GM23248 (cell line): ENCODE measurements at regions not wholly inside any gene's neighbourhood (a gene's known extent, or its start where the extent isn't known, plus 50 kb on each side); places are given as distances from the start of the nearest gene placed in this dataset.

Source experiments
- DNase-seq: peaks from one replicate; pipeline ENCODE4 v3.0.0-alpha.2; 2015
- H2AFZ ChIP-seq: fragments of 200-600 bp; sonication (generic); 2 replicates; pipeline ENCODE4 v1.6.1; 2016; ENCODE audit warnings: antibody characterized with exemption
- H3F3A ChIP-seq: fragments of 200-600 bp; sonication (generic); 2 replicates; pipeline ENCODE4 v1.6.1; 2016; ENCODE audit warnings: mild to moderate bottlenecking, antibody characterized with exemption, mixed run types; ENCODE audit not compliant: insufficient read depth
- H3K27ac ChIP-seq: fragments of 200-600 bp; sonication (generic); 2 replicates; pipeline ENCODE4 v1.5.1; 2016; ENCODE audit warnings: mild to moderate bottlenecking
- H3K27me3 ChIP-seq: fragments of 200-600 bp; sonication (generic); replicated peaks from 2 replicates; pipeline ENCODE4 v1.6.1; 2016; ENCODE audit warnings: mild to moderate bottlenecking; ENCODE audit not compliant: insufficient read depth
- H3K36me3 ChIP-seq: fragments of 200-600 bp; sonication (generic); 2 replicates; pipeline ENCODE4 v1.6.1; 2016; ENCODE audit warnings: low read depth, mild to moderate bottlenecking
- H3K4me1 ChIP-seq: fragments of 200-600 bp; sonication (generic); 2 replicates; pipeline ENCODE4 v1.6.1; 2016; ENCODE audit warnings: mild to moderate bottlenecking; ENCODE audit not compliant: insufficient read depth
- H3K4me2 ChIP-seq: fragments of 200-600 bp; sonication (generic); one replicate; pipeline ENCODE4 v1.6.1; 2016; ENCODE audit warnings: mild to moderate bottlenecking; ENCODE audit not compliant: unreplicated experiment
- H3K4me3 ChIP-seq: fragments of 200-600 bp; sonication (generic); 2 replicates; pipeline ENCODE4 v1.5.1; 2016; ENCODE audit warnings: mild to moderate bottlenecking
- H3K79me2 ChIP-seq: fragments of 200-600 bp; sonication (generic); 2 replicates; pipeline ENCODE4 v1.6.1; 2016; ENCODE audit warnings: mild to moderate bottlenecking; ENCODE audit not compliant: insufficient read depth
- H3K9ac ChIP-seq: fragments of 200-600 bp; sonication (generic); 2 replicates; pipeline ENCODE4 v1.6.1; 2016; ENCODE audit warnings: mild to moderate bottlenecking
- H3K9me2 ChIP-seq: fragments of 200-600 bp; sonication (generic); 2 replicates; pipeline ENCODE4 v1.6.1; 2016; ENCODE audit warnings: mixed run types, mild to moderate bottlenecking, moderate library complexity; ENCODE audit not compliant: insufficient read depth
- H3K9me3 ChIP-seq: fragments of 200-600 bp; sonication (generic); one replicate; pipeline ENCODE4 v1.6.1; 2017; ENCODE audit warnings: low read depth
- H4K20me1 ChIP-seq: fragments of 200-600 bp; sonication (generic); 2 replicates; pipeline ENCODE4 v1.6.0; 2016; ENCODE audit not compliant: insufficient read depth
- EZH2 ChIP-seq: fragments of 200-600 bp; sonication (generic); IDR thresholded peaks from 2 replicates; pipeline ENCODE4 v1.6.1; 2018; ENCODE audit warnings: antibody characterized with exemption, mild to moderate bottlenecking; ENCODE audit not compliant: insufficient read depth, poor library complexity, severe bottlenecking
- EZH2phosphoT487 ChIP-seq: fragments of 200-600 bp; sonication (generic); IDR thresholded peaks from 2 replicates; pipeline ENCODE4 v1.6.1; 2018; ENCODE audit warnings: antibody characterized with exemption, moderate library complexity, mild to moderate bottlenecking, low read depth; ENCODE audit not compliant: insufficient read depth
- WGBS, 2 experiments: methylation state at CpG; one replicate each; pipeline ENCODE4 v1.1.6; 2015 to 2017; ENCODE audit warnings: low lambda C conversion rate in 2 of 2, low coverage in 1 of 2; ENCODE audit errors: missing lambda C conversion rate in 2 of 2; 5-methylcytosine and 5-hydroxymethylcytosine counted together
- in situ Hi-C: fragments of 300-500 bp; cut with MboI; formaldehyde crosslinking; loops from 2 replicates; pipeline ENCODE4 v1.15.0; 2020

GRCh38 chr7:131076032-131076431 is 251.6 kb upstream of the MKLN1 start:
- H3F3A ChIP-seq = peaks cover 70% of the 10 kb centered on the region
- no peak for TF ChIP-seq EZH2
- peak overlapping the region; percentile 62 for H3K9ac ChIP-seq
- H3K4me3 ChIP-seq = peak overlapping the region; percentile 54
- 4 to 5% methylated on average over 3 of the region's 3 CpGs for WGBS, 2 experiments
- H3K9me2 ChIP-seq = no peaks in the 10 kb centered on the region
- no peaks in the 10 kb centered on the region for H3K9me3 ChIP-seq
- in situ Hi-C loops = no loop called here
- H3K4me2 ChIP-seq = peak overlapping the region; percentile 86
- H3K27ac ChIP-seq = peak overlapping the region; percentile 86
- H3K79me2 ChIP-seq = peaks cover 98% of the 10 kb centered on the region
- H3K36me3 ChIP-seq = peaks cover 5% of the 10 kb centered on the region
- peaks cover 65% of the 10 kb centered on the region for H3K4me1 ChIP-seq
- H4K20me1 ChIP-seq = no peaks in the 10 kb centered on the region
- H3K27me3 ChIP-seq = no peaks in the 10 kb centered on the region
- no peak overlapping the region for H2AFZ ChIP-seq
- peak; percentile 92 for DNase-seq

- Histone ChIP-seq H2AFZ (peak overlapping the region; percentile 25; the same call in 1 of the 2 replicates), H3F3A (peaks cover 66% of the 10 kb centered on the region), H3K36me3 (peaks cover 5% of the 10 kb centered on the region), H3K9me2 (no peaks in the 10 kb centered on the region), H3K4me3 (peak overlapping the region; percentile 54), H3K27ac (peak overlapping the region; percentile 86), H3K9ac (peak overlapping the region; percentile 62), H3K4me2 (peak overlapping the region; percentile 86), H4K20me1 (no peaks in the 10 kb centered on the region), H3K27me3 (no peaks in the 10 kb centered on the region), H3K79me2 (peaks cover 98% of the 10 kb centered on the region), H3K9me3 (no peaks in the 10 kb centered on the region), H3K4me1 (peaks cover 60% of the 10 kb centered on the region)
- in situ Hi-C loops = no loop called here
- 6 to 9% methylated on average over 4 of the region's 4 CpGs for WGBS, 2 experiments
- no peak for TF ChIP-seq EZH2
- no peak for TF ChIP-seq EZH2phosphoT487
- peak; percentile 70 for DNase-seq
Observed at GRCh38 chr7:131076711-131077181, 250.9 kb upstream of the MKLN1 start.

DNA sequence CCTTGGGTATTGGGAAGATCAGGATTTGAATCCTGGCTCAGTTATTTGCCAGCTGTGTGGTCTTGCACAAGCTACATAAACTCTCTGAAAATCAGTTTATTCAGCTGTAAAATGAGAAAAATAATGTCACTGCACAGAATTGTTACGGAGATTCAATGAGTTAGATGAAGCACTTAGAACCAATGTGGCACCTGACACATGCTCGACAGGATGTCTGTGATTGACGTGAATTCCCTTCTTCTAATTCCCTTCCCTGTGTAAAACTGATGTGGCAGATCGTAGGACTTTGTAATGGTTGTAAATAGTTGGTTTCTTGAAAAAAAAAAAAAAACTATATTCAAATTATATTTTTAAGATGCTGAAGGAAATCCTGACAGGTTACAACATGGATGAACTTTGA is 249.9 kb upstream of the MKLN1 start:
- Histone ChIP-seq H3K27ac (peak overlapping the region; percentile 86), H3K9me2 (no peaks in the 10 kb centered on the region), H3K9ac (peak overlapping the region; percentile 62; the same call in 1 of the 2 replicates), H3K4me1 (peaks cover 50% of the 10 kb centered on the region), H3K4me2 (peak overlapping the region; percentile 86), H3K9me3 (no peaks in the 10 kb centered on the region), H4K20me1 (no peaks in the 10 kb centered on the region), H3K36me3 (peaks cover 5% of the 10 kb centered on the region), H3K4me3 (no peak overlapping the region), H3F3A (peaks cover 60% of the 10 kb centered on the region), H2AFZ (no peak overlapping the region), H3K79me2 (peaks cover 98% of the 10 kb centered on the region), H3K27me3 (no peaks in the 10 kb centered on the region)
- WGBS, 2 experiments = 66 to 69% methylated on average over 4 of the region's 4 CpGs
- TF ChIP-seq EZH2phosphoT487 (no peak), EZH2 (no peak)
- in situ Hi-C loops = no loop called here
- DNase-seq = no peak

DNA sequence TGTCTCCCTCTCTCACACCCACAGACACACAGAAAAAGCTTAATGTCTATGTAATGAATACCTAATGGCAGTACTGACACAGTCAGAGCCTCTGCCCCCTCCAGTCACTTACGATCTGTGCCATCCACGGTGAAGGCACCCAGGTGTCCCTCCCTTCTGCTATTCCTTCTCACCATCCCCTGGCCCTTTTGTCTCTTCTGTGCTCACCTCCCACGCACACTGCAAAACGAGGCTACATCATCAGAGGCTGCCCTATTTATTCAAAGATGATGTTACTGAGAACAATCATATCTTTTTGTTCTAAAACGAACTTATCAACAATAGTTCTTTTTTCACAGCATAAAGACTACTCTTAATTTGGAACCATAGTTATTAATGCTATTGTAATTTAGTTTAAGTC is 246.9 kb upstream of the MKLN1 start:
- Histone ChIP-seq H2AFZ (no peak overlapping the region), H3K4me3 (no peak overlapping the region), H3K79me2 (peaks cover 98% of the 10 kb centered on the region), H3K4me2 (no peak overlapping the region), H3K9me3 (no peaks in the 10 kb centered on the region), H3F3A (peaks cover 30% of the 10 kb centered on the region), H3K9me2 (no peaks in the 10 kb centered on the region), H4K20me1 (peaks cover 23% of the 10 kb centered on the region; the same call in 1 of the 2 replicates), H3K27ac (no peak overlapping the region), H3K36me3 (peaks cover 6% of the 10 kb centered on the region), H3K9ac (no peak overlapping the region), H3K27me3 (no peaks in the 10 kb centered on the region), H3K4me1 (peaks cover 22% of the 10 kb centered on the region)
- TF ChIP-seq EZH2phosphoT487 (no peak), EZH2 (no peak)
- no peak for DNase-seq
- WGBS, 2 experiments = 65 to 72% methylated on average over 5 of the region's 5 CpGs
- in situ Hi-C loops = no loop called here

- Histone ChIP-seq H3K9me3 (no peaks in the 10 kb centered on the region), H3F3A (peaks cover 25% of the 10 kb centered on the region), H3K9me2 (no peaks in the 10 kb centered on the region), H3K4me3 (no peak overlapping the region), H3K4me1 (peaks cover 17% of the 10 kb centered on the region), H3K27ac (no peak overlapping the region), H4K20me1 (peaks cover 25% of the 10 kb centered on the region; the same call in 1 of the 2 replicates), H3K4me2 (no peak overlapping the region), H3K79me2 (peaks cover 100% of the 10 kb centered on the region), H3K36me3 (peaks cover 6% of the 10 kb centered on the region), H3K9ac (no peak overlapping the region), H2AFZ (no peak overlapping the region), H3K27me3 (no peaks in the 10 kb centered on the region)
- no peak for TF ChIP-seq EZH2
- TF ChIP-seq EZH2phosphoT487 = no peak
- in situ Hi-C loops = no loop called here
- WGBS, 2 experiments = 100% methylated on average over 1 of the region's 1 CpG
- DNase-seq = no peak
Observed at GRCh38 chr7:131081308-131081707, 246.4 kb upstream of the MKLN1 start.
